HK-2 (cell line): ENCODE measurements at regions not wholly inside any gene's neighbourhood (a gene's known extent, or its start where the extent isn't known, plus 50 kb on each side); places are given as distances from the start of the nearest gene placed in this dataset.

Experiments used
- DNase-seq: peaks from one replicate; pipeline ENCODE4 v3.0.0-alpha.2; 2018; ENCODE audit not compliant: unreplicated experiment

DNA sequence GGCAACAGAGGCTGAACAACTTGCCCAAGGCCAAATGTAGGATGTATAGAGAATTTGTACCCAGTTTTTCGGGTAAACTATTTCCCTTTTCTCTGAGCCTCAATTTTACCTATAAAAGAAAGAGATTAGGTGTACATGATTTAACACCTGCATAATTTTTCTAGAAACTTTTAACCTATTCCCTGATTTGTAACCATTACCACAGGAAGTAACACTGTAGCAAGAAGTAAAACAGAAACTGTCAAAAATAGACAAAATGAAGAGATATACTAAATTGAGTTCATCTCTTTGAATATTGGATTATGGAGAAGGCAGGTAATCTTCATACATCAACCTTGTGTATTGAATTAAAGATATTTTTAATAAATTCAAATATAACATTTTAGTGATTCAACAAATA lies 136.2 kb downstream of the ZC3H11B start:
- DNase-seq, result no peak

DNA sequence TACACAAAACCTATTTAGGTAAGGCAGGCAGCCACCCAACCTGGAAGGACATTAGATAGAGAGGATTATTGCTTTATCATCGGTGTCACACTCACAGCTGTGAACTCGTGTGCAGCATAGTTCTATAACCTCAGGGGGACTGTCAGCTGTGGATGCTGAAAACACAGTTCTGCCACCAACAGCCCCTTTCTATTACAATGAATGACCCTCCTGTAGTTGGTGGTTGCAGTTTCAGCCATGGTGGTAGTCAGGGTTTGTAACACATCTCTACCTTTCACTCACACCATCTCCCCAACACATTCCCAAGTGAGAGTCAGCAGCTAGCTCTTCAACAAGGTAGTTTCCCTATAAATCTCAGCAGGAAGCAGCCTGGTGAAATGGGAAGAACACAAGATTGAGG lies 136.8 kb downstream of the ZC3H11B start:
- DNase-seq, result no peak

DNA sequence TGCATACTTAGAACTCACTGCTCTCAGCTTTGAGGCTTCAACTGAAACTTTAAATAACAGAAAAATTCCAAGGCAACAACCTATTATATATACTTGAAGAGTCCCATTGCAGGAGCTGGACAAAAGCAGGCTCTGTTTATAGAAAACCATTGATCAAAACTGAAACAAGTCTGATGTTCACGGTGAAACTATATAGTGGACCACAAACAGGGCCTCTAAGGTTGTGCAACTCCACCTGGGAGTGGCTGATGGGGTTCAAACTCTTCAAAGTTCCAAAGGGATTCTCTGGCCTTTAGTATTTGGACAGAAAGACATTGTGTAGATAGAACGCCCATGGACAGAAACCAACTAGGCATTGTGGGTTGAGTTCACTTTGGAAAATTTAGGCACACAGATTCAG lies 140.3 kb downstream of the ZC3H11B start:
- DNase-seq, result no peak

DNA sequence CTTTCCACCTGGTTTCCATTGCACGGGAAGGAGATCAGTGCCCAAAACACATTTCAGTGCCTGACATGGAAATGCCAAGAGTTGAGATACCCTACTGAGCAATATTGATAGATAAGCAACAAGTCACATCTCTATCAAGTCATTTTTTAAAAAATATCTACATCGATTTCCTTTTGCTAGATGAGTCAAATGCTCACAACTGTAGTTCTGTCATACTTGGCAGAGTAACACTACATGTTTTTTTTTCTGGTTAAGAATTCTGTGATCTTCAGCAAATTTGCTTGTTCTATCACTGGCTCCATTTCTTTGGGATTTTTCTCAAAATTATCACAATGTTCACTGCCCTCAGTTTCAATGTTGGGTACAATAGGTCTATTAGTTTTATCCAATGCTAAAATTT lies 145.4 kb downstream of the ZC3H11B start:
- no peak for DNase-seq

DNA sequence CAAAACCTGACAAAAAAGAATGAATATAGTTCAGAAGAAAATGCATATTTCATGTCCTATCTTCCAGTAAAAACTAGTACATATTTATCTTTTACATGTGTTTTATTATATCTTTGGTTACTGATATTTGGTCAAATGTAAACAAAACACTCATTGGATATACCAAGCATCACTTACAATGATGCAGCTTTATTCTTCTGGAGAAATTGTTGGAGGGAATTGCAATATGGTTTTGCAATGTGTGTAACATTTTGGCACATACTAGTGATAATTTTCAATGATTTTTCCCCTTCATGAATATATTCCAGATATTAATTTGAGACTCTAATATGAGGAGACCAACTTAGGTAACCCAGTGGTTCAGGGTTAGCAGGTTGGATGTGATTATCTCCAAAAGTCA lies 146.1 kb downstream of the ZC3H11B start:
- DNase-seq, result no peak

DNA sequence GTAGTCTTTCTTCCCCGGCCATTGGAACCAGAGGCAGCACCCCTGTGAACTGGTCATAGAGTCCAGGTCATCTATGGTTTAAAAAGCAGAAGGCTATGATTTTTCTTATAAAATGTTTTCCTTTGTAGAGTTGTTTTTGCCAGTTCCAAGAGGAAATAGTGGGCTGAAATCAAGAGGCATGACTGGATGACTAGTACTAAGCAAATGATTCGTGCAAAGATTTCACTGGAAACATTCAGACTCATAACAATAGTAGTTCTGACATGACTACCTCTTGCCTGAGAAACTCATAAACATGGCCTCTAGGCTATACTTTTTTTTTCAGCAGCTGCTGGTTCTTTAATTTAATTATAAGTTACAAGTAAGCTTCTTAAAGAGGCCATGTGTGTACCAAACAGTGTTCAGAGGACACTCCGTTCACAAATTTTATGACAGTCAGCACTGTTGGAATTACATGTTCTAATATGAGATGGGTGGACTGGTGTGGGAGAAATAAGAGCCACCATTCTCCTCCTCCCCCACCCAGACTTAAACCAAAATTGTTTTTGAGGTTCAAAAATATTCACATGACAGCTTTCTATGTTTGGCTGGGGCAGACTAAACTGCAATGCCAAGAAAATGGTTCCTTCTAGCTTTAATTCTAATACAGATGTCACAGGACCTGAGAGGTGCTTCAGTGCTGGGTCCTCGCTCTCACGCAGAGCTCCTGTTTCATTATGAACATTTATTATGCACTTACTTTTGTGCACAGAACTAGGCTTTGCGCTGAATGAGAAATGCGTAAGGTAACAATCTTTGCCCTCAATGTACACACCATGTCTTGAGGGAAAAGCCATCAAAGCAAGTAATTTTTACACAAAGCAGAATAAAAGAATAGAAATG lies 147.5 kb downstream of the ZC3H11B start:
- DNase-seq, result no peak

DNA sequence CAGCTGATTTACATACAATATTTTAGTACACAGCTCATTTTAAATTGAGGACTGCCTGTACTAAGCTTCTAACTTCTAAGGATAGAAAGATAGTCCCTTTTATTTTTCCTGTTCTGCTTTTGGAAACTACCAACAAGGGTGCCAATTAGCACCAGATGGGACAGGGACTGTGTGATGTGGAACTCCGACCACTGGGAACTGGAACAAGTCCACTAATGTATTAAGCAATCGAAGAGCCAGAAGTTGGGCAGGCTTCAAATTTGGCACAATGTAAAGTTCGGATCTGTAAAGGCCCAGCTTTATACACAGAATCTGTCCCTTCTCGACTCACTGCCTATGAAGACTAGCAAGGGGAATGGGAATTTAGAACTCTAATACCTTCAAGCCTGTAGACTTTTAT lies 149.3 kb downstream of the ZC3H11B start:
- no peak for DNase-seq

DNA sequence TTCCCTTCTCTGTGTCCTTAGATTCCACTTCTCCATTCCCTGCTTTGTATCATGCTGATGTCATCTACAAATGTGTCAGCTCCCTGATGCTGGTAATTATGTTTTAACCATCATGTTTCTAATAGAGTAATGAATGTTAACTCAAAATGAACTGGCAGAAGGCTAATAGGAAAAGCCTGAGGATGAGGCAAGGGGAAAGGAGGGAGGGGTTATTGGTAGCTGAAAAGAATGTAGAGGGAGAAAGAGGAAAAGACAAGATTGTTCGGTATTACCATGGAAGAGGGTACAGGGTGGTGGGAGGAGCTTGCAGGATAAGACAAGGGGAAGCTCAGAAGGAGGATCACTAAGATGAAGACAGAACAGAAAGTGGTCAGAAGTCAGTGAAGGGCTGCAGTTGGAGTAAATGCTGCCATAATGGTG lies 150.9 kb downstream of the ZC3H11B start:
- DNase-seq, result no peak

DNA sequence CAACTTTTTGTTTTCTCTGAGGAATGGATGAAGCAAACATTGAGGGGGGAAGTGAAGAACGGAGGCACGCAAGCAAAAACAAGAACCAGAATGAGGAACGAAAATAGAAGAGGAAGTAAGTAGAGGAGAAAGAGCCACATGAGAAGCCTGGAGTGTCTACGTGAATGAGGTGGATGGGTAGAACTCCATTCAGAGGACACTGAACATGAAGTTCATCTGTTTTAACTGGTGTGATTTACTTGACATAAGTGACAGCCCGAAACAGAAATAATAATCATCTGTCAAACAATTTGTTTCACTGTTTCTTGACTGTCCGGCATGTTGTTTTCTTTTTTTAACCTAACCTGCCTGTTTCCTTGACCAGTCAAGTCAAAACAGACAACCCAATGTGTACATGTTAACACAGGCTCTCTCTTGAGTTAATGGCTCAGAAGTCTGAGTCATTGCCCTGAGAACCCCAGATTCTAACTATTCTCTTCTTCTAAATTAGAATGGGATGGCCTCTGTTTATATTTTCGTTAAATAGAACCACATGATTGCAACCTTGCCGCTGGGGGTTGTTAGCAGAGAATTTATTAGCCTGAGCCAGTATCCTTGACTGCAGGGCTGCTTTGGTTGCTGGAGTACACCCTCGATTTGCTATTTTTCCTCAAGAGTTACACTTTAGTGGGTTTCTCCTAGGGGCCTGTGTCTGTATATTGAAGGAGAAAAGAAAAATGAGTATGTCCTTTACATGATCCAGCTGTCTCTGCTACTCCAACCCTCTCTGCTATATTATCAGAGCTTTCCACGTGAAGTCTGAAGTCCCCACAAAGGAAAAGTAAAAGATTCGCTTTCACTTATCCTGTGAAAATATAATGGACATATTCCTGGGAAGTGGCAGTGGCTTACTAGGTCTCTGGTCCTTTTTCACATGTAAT lies 151.7 kb downstream of the ZC3H11B start:
- no peak for DNase-seq

DNA sequence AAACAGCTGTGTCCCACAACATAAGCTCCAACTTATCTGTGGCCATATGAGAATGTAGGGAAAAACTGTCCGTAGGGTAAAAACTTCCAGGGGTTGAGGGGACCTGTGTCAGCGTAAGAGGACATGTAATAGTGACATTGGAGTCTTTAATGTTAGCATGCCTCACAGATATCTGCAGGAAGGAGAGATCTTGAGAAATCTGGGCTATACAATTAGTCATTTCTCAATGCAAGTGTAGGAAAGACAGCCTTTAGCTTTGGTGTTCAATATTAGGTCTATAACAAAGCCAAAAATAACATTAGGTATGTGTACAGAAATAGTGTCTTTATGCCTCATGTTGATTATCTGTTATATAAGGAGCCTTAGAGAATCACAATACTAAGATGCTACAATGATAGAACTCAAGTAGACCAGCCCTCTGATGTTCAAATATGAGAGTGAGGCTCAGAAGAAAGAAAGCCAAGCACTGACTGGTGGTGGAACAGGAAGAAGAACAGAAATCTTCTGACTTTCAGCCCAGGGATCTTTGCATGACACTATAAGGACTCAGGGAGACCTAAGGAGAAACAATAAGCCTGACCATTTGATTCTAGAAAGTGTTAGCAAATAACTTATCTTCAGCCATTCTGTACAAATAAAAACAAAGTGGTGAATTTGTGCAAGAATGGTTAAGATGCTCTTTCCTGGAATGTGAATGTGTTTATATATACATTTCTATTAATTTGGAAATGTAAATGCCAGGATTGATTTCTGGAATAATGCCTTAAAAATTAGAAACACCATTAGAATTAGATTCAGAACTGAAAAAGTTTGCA lies 152.6 kb downstream of the ZC3H11B start:
- DNase-seq, result no peak

DNA sequence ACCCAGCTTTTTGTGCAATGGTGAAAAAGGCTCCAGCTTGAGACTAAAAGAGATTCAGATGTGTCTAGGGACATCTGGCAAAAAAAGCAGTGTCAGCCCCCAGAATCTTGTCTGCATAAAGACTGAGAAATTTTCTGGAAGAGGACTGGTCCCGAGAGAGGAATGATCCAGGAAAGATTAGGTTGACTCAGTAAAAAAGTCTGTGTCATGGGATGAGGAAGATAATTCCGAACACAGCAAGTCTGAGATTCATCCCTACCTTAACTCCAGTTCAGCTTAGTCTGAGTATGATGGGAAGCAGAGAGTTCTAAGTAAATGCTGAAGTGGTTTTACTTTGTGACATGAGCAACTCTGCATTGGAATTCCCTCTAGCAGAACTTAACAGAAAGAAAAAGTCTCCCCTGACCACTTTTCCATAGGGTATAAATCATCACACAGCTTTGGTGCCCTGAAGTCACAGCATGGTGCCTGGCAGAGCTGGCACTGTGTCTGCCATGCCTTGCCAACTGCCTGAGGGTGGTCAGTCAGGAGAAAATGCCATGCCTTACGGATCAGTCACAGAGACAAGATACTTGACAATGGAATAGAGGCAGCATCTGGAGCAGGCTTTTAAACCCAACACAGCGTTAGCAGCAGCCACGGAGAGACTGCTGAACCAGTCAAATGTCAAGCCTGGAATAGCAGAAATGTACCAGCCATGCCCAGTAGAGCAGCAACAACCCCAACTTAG lies 153.4 kb downstream of the ZC3H11B start:
- DNase-seq, result no peak

DNA sequence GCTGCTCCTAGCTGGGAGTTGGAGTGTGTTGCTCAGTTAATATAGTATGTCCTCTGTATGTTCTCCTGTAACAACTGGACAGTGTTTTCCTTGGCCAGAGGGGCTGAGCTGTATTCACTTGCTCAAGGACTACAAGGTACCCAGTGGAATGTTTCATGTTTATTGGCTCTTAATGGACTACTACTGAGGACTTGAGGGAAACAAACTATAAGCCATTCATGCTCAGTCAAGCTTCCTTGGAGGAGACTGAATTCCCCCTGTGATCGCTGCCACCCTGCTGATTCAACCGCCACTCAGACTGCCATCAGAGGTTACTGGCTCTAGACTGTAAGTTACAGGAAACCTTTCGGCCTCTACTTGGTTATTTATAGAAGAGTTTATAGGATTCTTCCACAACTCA lies 166.6 kb downstream of the ZC3H11B start:
- no peak for DNase-seq

DNA sequence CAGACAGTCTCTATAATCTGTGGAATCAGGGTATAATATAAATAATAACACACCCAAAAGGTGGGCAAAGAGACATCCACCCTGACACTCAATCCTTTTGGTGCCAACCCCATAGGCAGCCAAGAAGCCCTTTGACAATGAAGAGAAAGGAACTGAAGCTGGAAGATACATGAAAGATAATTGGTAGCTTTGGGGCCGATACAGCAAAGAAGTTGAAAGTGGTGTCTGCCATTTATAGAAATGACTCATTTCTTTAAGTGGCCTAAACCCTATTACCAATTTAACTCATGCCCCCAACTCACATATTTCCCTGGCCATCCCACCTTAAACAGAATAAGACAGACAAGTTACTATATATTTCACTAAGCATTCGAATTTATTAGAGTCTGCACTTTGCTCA lies 167.0 kb downstream of the ZC3H11B start:
- no peak for DNase-seq

DNA sequence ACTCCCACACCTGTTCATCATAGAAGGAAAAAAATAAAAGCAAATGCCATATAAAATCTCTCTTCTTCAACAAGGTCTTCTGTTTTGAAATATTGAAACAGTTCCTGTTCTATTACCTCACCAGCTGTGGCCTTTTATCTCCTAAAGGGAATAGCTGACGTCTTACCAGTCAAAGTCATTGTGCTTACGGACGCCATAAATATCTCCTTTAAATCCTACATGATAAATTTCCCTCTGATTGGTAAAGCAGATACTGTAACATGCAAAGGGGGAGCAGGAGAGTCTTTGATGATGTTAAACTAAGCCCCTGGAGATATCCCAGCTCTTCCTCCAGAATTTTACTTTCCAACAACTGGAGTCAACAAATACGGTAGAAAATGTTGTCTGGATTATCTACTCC lies 168.4 kb downstream of the ZC3H11B start:
- DNase-seq, result no peak

DNA sequence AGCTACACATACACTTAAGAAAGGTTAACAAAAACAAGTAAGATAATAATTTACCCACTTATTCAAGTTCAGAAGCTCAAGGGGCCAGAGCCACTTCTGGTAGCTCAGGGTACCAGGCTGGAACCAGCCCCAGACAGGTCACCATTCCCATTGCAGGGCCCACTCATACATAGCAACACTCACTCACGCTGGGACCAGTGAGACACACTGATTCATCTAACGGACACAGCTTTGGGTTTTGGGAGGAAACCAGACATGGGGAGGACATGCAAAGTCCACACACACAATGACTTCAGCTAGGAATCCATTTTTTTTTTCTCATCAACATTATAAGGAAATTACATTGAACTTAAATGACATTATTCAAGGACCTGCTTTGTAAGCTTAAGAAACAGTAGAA lies 169.1 kb downstream of the ZC3H11B start:
- no peak for DNase-seq

DNA sequence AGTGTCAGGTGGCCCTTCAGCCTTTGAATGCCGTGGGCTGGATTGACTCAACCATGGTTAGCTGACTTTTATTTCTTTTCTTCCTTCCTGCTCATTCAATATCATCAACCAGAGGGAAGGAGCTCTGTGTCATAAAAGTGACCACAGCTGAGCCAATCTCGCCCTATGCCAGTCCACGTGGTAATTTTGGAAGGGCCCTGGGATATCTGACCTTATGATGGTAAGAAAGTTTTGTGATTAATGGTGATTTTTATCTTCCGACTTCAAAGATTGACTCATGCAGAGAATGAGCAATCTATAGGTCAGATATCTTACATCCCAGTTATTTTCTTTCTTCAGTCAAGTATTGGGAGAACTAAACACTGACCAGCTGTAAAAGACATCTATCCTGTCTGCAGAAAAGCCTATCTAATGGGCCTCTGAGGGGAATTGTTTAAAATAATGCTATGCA lies 170.3 kb downstream of the ZC3H11B start:
- DNase-seq, result no peak

DNA sequence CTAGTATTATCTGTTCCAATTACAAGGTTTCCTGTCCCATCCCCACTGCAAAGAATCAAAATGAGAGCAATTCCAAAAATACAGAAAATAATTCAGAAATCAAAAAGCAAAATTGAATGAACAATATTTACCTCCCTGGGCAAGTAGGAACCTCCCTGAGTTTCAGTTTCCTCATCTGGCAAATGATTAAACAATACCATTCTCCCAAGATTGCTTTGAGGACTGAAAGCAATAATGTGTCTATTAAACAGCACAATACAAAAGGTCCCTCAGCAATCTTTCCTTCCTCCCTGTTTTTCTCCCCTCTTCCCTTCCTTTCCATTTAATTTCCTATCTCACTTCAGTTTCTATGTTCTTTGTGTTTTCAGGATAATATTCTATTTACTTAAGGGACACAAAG lies 171.0 kb downstream of the ZC3H11B start:
- no peak for DNase-seq

DNA sequence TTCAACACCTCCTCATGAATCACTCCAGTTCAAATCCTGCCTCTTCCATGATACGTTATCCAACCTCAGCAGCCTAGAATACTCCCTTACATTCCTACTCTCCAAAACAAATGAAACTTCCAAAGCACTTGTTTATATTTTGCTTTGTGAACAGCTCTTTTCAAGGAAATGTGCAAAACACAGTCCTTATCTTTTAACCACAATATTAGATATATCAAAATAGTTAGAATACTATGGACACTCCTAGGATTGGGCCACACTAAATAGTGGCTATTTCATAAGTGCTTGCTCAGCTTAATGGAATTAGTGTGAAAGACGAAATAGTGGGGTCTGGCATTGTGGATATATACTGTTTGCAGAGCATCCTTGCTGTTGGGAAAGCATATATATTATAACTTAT lies 173.5 kb downstream of the ZC3H11B start:
- no peak for DNase-seq

DNA sequence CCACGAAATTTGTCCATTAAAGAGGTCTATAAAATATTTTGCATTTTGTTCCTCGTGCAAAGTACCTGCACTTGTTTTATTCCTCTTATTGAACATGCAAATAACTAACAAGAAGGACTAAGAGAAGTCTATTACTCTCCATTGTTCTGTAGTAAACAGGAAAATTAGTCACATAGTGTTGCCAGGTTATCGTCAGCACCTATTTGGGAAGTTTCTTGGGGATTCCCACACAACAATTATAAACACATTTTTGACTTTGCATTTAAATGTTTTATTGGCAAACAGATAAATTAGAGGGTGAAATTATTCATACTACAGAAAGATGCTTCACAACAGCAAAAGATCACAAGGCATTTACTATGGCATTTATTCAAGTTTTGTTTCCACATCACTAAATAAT lies 174.5 kb downstream of the ZC3H11B start:
- DNase-seq, result no peak

DNA sequence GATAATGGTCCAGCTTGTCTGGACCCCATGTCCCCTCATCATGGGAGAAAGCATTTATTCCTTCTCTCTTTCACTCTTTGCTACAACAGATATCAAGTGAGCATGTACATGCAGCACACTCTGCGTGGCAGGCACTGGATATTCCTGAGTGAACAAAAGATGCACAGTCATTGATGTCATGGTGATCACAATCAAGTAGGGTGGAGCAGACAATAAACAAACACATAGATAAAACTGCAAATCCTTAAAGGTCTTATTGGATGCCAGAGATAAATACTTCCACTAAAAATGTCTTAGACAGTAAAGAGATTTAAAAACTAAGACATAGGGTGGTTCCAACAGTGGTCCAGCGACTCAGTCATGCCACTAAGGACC lies 178.0 kb downstream of the ZC3H11B start:
- no peak for DNase-seq

DNA sequence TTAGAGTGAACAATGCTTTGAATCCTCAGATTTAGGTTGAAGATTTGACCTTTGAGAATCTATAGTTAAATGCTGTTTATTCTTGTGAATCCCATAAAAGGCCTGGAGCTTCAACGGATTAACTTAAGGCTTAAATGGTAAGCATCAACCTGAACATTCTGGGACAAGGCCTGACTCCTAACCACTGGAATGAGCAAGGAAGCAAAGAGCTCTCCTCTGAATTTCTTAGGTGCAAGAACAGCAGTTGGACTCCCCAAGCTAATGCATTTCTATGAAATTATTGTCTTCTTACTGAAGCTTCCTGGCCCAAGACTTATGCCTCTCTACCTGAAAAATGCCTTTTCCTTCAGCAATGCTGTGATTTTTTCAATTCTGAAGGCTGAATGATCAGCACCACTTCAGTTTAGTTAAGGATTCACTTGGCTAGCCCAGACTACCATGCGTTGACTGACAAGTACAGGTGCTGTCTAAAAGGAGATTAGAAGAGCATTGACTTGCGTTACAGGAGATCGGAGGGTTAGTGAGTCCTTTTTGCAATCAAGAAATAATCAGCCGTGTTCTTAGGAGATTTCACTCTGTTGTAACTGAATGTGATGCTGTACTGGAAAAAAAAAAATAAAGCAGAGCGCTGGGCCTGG lies 178.5 kb downstream of the ZC3H11B start:
- DNase-seq, result no peak
